MV-4-11 (cell line): ENCODE measurements at regions not wholly inside any gene's neighbourhood (a gene's known extent, or its start where the extent isn't known, plus 50 kb on each side); places are given as distances from the start of the nearest gene placed in this dataset.
"Not testable (repeated sequence)": the region's sequence is repeated elsewhere in the genome, so short reads cannot be mapped to it uniquely, and the experiment has no call there.

Experiments used
- DNase-seq: peaks from one replicate; lab custom pipeline; 2025; lab: John Stamatoyannopoulos, UW

GRCh38 chr12:46670636-46671035, 155.2 kb downstream of the SLC38A4 start:
- DNase-seq, result no peak

GRCh38 chr12:46669720-46670119, 156.1 kb downstream of the SLC38A4 start:
- DNase-seq, result no peak

DNA sequence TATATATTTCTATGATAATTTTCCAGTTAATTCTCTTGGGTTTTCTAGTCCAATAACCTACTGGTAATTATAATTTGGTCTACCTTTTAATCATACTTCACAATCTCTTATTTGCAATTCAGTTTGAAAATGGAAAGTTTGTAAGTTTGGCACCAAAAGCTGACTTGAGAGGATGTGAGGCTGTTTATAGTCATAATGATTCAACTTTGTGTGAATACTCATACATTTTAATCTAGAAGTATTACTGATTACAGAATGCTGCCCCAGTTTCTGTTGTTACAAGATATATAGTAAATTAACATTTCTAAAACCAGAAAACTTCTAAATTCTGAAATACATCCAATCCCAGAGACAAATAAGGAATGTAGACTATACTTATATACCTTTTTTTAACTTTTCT, 158.2 kb downstream of the SLC38A4 start:
- no peak for DNase-seq

- peak; percentile 75 for DNase-seq
Observed at GRCh38 chr12:46664761-46665287, 161.0 kb downstream of the SLC38A4 start.

DNA sequence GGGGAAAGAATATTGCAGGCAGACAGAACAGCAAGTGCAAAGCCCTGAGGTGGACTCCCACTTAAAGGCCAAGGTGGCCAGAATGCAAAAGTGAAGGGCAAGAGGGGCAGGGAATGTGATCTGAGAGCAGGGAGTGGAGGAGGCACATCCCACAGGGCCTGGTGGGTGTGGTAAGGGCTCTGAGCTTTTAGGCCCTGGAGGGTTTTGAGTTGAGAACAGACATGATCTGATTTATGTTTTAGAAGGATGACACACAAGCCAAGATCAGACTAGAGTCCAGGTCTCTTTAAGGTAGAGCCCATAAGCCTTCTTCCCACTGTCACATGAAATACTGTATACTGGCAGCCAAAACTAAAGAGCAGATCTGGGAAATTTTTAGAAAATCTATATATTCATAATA, 162.5 kb downstream of the SLC38A4 start:
- no peak for DNase-seq

DNA sequence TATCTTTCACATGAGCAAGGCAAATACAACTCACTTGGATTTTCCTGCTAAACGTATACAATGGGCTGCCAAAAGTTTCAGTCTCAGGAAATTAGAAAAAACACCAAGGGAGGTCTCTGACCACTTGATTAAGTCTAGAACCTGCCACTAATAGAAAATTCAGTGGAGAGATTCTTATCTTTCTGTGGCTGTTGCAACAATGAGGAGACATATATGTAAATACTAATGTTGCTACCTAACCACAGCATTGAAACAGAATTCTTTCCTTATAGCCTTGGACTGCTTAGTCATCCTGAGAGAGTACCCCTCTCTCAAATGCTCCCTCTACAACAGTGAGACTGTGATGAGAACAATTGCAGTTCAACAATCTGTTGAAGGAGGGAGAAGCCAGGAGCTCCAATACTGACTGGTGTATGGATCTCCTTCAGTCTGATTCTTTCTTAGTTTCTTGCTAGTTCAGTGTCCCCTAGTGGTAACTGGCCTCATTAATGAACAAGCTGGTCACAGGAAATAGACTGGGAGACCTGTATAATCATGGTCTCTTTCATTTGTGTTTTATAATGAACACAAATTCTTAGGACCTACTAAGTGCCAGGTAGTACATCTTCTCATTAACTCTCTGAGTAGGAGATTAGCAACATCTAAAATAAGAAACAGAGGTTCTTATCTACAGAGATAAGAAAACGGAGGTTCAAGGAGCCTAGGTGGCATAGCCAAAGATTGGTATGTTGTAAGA, 164.5 kb downstream of the SLC38A4 start:
- DNase-seq, result peak; percentile 75

DNA sequence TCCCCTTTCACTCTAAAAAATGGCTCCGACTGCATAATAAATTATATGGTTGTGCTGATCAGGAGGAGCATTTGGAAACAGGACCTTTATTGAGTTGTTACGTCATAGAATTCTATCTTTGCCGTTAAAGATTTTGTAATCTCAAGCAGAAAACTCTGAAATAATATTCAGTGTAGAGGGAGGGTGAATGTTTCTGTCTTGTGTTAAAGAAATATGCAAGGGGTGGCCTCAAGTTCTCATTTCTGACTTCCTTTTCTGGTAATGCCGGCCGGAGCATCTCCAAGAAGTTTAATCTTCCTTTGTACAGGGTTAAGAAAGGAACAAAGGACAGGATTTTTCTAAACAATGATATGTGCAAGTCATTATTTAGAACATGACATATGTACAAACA, 165.1 kb downstream of the SLC38A4 start:
- DNase-seq, result peak; percentile 86

GRCh38 chr12:46660276-46660675, 165.5 kb downstream of the SLC38A4 start:
- no peak for DNase-seq

- DNase-seq, result peak; percentile 7
Observed at GRCh38 chr12:46659824-46660223, 166.0 kb downstream of the SLC38A4 start.

DNA sequence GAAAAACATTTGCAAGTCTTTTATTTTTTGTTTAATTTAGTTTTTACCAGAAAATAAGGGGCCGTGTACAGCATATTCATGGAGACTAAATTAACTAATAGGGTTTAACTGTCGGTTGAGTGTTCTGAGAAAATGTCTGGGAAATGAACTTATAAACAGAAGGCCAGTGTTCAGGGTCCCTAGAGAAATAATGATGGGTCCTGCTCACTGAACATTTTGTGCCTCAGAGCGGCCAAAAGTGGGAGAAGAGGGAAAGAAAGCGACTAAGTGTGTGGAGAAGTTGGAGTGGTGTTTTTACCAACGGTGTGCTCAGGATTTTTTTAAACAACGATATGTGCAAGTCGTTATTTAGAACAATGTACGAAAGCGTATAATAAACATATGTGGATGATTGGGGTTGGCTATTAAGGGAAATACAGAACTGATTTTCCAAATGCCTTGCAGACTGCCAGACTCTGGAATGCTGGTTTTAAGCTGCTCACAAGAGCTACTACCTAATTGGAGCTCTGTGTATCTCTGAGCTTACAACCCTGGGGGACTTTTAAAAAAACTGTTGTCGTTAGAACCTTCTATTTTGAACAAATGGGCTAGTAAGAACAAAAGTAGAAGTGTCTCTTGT, 166.7 kb downstream of the SLC38A4 start:
- no peak for DNase-seq

DNA sequence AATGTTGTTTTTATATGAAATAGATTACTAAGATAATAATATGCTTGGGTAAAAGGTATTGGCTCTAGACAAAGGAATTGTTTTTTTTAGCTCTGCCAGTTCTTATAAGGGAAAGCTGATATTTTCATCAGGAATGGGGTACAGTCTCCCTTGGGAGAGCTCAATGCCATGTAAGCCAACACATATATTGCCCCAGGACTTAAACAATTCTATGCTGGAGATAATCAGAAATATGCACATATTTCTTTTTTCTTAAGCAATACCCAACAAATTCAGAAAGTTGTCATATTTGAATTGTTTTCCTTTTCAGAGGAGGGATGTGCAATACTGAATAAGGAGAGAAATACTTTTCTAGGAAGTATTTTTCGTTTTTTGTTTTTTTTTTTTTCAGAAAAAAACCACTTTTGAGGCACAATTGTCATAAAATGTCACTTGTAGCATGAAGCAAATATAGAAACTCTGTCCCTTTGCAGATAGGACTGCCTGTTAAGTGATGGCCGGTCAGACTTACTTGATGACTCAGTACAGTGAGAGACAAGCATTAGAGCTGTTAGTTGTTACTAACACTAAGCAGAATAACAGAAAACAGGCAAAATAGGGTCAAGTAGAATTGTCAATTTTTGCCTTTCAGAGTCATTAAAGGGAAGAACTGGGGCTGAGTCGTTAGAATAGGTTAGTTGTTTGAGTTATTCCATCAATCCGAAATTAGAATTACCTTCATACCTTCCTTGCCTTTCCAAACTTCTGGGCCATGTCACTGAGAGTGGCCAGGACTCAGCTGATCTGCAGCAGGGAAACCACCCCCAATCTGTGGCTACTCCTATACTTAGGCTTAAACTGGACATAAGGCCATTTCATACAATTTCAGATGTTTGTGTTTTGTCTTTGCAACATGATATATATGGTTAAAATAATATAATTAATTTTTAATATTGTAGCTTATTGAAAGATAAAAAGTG, 168.1 kb downstream of the SLC38A4 start:
- DNase-seq, result no peak

DNA sequence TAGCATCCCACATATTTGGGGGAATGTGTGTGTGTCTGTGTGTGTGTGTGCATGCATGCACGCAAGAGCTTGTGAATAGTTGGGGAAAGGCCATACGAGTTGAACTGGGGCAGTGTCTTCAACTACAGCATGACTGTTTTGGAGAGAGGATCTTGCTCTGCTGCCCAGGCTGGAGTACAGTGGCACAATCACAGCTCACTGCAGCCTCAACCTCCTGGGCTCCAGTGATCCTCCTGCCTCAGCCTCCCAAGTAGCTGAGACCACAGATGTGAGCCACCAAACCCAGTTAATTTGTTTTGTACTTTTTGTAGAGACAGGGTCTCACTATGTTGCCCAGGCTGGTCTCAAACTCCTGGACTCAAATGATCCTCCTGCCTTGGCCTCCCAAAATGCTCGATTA, 169.8 kb downstream of the SLC38A4 start:
- not testable (repeated sequence) for DNase-seq

GRCh38 chr12:46653311-46653710, 172.5 kb downstream of the SLC38A4 start:
- no peak for DNase-seq

- DNase-seq, result no peak
Observed at GRCh38 chr12:46652692-46653091, 173.1 kb downstream of the SLC38A4 start.

DNA sequence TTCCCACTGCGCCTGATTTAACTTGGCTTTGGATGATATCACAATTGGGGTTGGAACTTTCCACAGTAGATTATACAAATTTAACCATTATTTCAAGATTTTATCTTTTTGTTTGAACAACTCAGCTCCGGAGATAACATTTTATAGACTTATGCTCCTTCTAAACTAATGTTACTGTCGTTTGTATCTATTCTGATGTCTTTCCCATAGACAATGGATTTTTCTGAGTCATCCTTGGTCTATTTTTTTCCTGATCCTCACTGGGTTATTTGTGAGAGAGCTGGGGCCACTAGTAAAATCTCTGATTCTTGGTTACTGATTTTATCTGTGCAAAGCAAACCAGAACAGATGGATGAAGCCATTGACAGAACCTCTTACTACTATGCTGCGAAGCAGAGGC, 175.1 kb downstream of the SLC38A4 start:
- DNase-seq, result no peak

GRCh38 chr12:46649433-46649832, 176.4 kb downstream of the SLC38A4 start:
- no peak for DNase-seq

DNA sequence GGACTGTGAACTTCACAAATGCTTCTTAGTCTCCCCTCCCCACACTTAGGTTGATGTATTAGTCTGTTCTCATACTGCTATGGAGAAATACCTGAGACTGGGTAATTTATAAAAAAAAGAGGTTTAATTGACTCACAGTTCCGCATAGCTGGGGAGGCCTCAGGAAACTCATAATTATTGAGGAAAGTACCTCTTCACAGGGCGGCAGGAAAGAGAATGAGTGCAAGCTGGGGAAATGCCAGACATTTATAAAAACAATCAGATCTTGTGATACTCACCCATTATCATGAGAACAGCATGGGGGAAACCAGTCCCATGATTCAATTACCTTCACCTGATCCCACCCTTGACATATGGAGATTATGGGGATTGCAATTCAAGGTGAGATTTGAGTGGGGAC, 178.8 kb downstream of the SLC38A4 start:
- no peak for DNase-seq

- not testable (repeated sequence) for DNase-seq
Observed at GRCh38 chr12:46641649-46642048, 184.1 kb downstream of the SLC38A4 start.

DNA sequence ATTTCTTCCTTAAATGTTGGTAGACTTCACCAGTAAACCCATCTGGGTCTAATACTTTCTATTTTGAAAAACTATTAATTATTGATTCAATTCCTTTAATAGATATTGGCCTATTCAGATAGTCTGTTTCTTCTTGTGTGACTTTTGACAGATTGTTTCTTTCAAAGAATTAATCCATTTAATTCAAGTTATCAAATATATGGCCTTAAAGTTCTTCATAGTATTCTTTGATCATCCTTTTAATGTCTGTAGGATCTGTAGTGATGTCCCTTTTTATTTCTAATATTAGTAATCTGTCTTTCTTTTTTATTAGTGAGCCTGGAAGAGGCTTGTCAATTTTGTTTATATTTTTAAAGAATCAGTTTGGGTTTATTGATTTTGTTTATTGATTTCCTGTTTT, 190.0 kb downstream of the SLC38A4 start:
- no peak for DNase-seq

- no peak for DNase-seq
Observed at GRCh38 chr12:46629331-46630229, 196.2 kb downstream of the SLC38A4 start.

DNA sequence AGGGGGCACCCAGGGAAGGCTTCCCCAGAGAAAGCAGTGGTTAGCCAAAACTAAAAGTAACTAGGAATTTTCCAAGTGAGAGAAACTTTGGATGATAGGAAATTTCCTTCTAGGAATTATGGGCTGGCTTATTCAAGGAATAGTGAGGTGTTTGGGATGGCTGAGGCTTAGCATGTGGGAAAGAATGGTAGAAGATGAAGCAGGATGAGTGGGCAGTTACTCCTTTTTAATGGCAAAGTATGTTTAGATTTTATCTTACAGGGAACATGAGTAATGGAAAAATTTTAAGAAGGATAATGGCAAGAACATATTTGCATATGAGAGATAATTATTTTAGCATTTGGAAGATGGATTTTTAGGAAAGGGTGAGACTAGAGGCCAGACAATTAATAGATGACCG, 197.6 kb downstream of the SLC38A4 start:
- DNase-seq, result no peak
